ENCODE measurements at regions not wholly inside any gene's neighbourhood (a gene's known extent, or its start where the extent isn't known, plus 50 kb on each side); places are given as distances from the start of the nearest gene placed in this dataset.

GRCh38 chr7:140229591-140230515, 53.1 kb upstream of the KDM7A start:
- no peaks in the 10 kb centered on the region for H3K9me3 ChIP-seq
- H3K27me3 ChIP-seq, result no peaks in the 10 kb centered on the region
- peak overlapping the region; percentile 39 to 78 (median 74) for H3K27ac ChIP-seq
- peaks cover 12 to 32% (median 29%) of the 10 kb centered on the region in 4 donors for H3K4me1 ChIP-seq
- TF ChIP-seq CTCF (IDR thresholded peaks at IDR 0.05) (no peak), POLR2AphosphoS5 (IDR thresholded peaks at IDR 0.05) (peak in 1 of 2 donors; percentile 6), POLR2A (IDR thresholded peaks at IDR 0.05) (peak in 1 of 4 donors; percentile 7)
- peak overlapping the region in 3 of 4 donors; percentile 51 to 68 (median 63) for H3K4me3 ChIP-seq
- ATAC-seq (ENCODE audit: low FRiP score in 2 of 2), result peak; percentile 16 to 62
- 6 to 9% methylated on average over 18 to 41 of the region's 44 CpGs for WGBS, 2 donors
- H3K36me3 ChIP-seq, result no peaks in the 10 kb centered on the region
- peak; percentile 51 to 89 for DNase-seq

- Histone ChIP-seq H3K4me3 (no peak overlapping the region), H3K27me3 (no peaks in the 10 kb centered on the region), H3K9me3 (no peaks in the 10 kb centered on the region), H3K36me3 (no peaks in the 10 kb centered on the region), H3K4me1 (peaks cover 12 to 32% (median 29%) of the 10 kb centered on the region in 4 donors), H3K27ac (peak overlapping the region in 1 of 4 donors; percentile 39)
- no peak for ATAC-seq (ENCODE audit: low FRiP score in 2 of 2)
- TF ChIP-seq POLR2AphosphoS5 (IDR thresholded peaks at IDR 0.05) (no peak), EP300 (IDR thresholded peaks at IDR 0.05) (no peak), POLR2A (IDR thresholded peaks at IDR 0.05) (no peak), CTCF (IDR thresholded peaks at IDR 0.05) (no peak)
- WGBS, 2 donors, result 88 to 92% methylated on average over 10 of the region's 10 CpGs
- no peak for DNase-seq
Observed at GRCh38 chr7:140229101-140229525, 52.3 kb upstream of the KDM7A start.

Small RNAs in the stretch of these regions (small RNA-seq; reads per million reads assigned to genes)
- gene RNU1-58P, result 0 reads per million in 4 donors
